ENCODE measurements at regions not wholly inside any gene's neighbourhood (a gene's known extent, or its start where the extent isn't known, plus 50 kb on each side); places are given as distances from the start of the nearest gene placed in this dataset.

DNA sequence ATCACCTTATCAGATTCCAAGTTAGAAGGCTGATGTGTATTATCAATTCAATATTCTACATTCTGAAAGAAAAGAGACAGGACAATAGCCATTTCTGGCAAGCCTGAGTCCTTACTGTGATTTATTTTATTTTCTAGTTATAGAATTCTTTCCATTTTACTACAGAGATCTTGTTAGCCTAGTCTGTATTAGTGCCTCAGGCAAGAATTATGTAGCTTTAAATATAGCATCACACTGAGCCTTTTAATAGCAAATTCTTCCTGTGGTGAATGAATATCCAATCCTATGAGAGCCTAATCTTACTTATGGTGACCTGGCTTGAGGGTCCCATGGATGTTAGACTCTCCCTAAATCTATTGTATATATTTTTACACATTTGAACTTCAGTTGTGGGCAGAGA, 732.8 kb upstream of the CITED2 start:
- no peak for DNase-seq (ENCODE audit: low spot score)
- H3K36me3 ChIP-seq, result no peaks in the 10 kb centered on the region
- H3K9me3 ChIP-seq, result no peaks in the 10 kb centered on the region
- H3K4me1 ChIP-seq, result peaks cover 0 to 3% of the 10 kb centered on the region in 2 donors
- no peak overlapping the region for H3K4me3 ChIP-seq
- H3K27ac ChIP-seq, result no peak overlapping the region
- TF ChIP-seq CTCF (IDR thresholded peaks at IDR 0.05), result no peak
- no peaks in the 10 kb centered on the region for H3K27me3 ChIP-seq

- no peak overlapping the region for H3K4me3 ChIP-seq
- peaks cover 0 to 3% of the 10 kb centered on the region in 2 donors for H3K4me1 ChIP-seq
- no peak for DNase-seq (ENCODE audit: low spot score)
- no peak for TF ChIP-seq CTCF (IDR thresholded peaks at IDR 0.05)
- H3K36me3 ChIP-seq, result no peaks in the 10 kb centered on the region
- no peak overlapping the region for H3K27ac ChIP-seq
- H3K9me3 ChIP-seq, result no peaks in the 10 kb centered on the region
- no peaks in the 10 kb centered on the region for H3K27me3 ChIP-seq
These were observed 731.4 kb upstream of the CITED2 start for GRCh38 chr6:140105857-140106256.

- Histone ChIP-seq H3K27ac (no peak overlapping the region), H3K4me3 (no peak overlapping the region), H3K4me1 (peaks cover 0 to 3% of the 10 kb centered on the region in 2 donors), H3K36me3 (no peaks in the 10 kb centered on the region), H3K27me3 (no peaks in the 10 kb centered on the region), H3K9me3 (no peaks in the 10 kb centered on the region)
- DNase-seq (ENCODE audit: low spot score), result no peak
- no peak for TF ChIP-seq CTCF (IDR thresholded peaks at IDR 0.05)
These were observed 730.8 kb upstream of the CITED2 start for GRCh38 chr6:140105241-140105640.

GRCh38 chr6:140101818-140102217, 727.4 kb upstream of the CITED2 start:
- Histone ChIP-seq H3K4me1 (peaks cover 0 to 3% of the 10 kb centered on the region in 2 donors), H3K27ac (peak overlapping the region in 1 of 2 donors; percentile 10), H3K36me3 (no peaks in the 10 kb centered on the region), H3K4me3 (no peak overlapping the region), H3K27me3 (no peaks in the 10 kb centered on the region), H3K9me3 (no peaks in the 10 kb centered on the region)
- TF ChIP-seq CTCF (IDR thresholded peaks at IDR 0.05), result no peak
- DNase-seq (ENCODE audit: low spot score), result no peak

- Histone ChIP-seq H3K4me1 (peaks cover 0 to 3% of the 10 kb centered on the region in 2 donors), H3K9me3 (no peaks in the 10 kb centered on the region), H3K4me3 (no peak overlapping the region), H3K36me3 (no peaks in the 10 kb centered on the region), H3K27ac (peak overlapping the region in 1 of 2 donors; percentile 10), H3K27me3 (no peaks in the 10 kb centered on the region)
- no peak for DNase-seq (ENCODE audit: low spot score)
- no peak for TF ChIP-seq CTCF (IDR thresholded peaks at IDR 0.05)
These were observed 726.9 kb upstream of the CITED2 start for GRCh38 chr6:140101367-140101766.

- no peaks in the 10 kb centered on the region for H3K27me3 ChIP-seq
- H3K4me1 ChIP-seq, result no peaks in the 10 kb centered on the region
- TF ChIP-seq CTCF (IDR thresholded peaks at IDR 0.05), result no peak
These were observed 721.1 kb upstream of the CITED2 start for GRCh38 chr6:140095532-140095931.

More at GRCh38 chr6:140095532-140095931, 721.1 kb upstream of the CITED2 start:
- H3K4me3 ChIP-seq, result no peak overlapping the region
- H3K9me3 ChIP-seq, result no peaks in the 10 kb centered on the region
- DNase-seq (ENCODE audit: low spot score), result no peak
- no peaks in the 10 kb centered on the region for H3K36me3 ChIP-seq
- no peak overlapping the region for H3K27ac ChIP-seq

All from right atrium auricular region (tissue), 2 donors.